ENCODE measurements at regions not wholly inside any gene's neighbourhood (a gene's known extent, or its start where the extent isn't known, plus 50 kb on each side); places are given as distances from the start of the nearest gene placed in this dataset.
"Not testable (repeated sequence)": the region's sequence is repeated elsewhere in the genome, so short reads cannot be mapped to it uniquely, and the experiment has no call there.

GRCh38 chr2:81363800-81364199, 1059.2 kb upstream of the LRRTM1 start:
- ATAC-seq (ENCODE audit: poor library complexity), result no peak
- POLR2A ChIA-PET, result no interaction called here
- Mint-ChIP-seq H3K9me3 (peaks cover 30% of the 10 kb centered on the region), H3K36me3 (ENCODE audit: low read depth) (no peaks in the 10 kb centered on the region), H3K27ac (no peak overlapping the region), H3K27me3 (no peaks in the 10 kb centered on the region), H3K4me3 (no peak overlapping the region), H3K4me1 (ENCODE audit: low read depth) (no peaks in the 10 kb centered on the region)
- intact Hi-C loops (cut with DNase I, micrococcal nuclease), result no loop called here
- TF ChIP-seq, protein P1, sequence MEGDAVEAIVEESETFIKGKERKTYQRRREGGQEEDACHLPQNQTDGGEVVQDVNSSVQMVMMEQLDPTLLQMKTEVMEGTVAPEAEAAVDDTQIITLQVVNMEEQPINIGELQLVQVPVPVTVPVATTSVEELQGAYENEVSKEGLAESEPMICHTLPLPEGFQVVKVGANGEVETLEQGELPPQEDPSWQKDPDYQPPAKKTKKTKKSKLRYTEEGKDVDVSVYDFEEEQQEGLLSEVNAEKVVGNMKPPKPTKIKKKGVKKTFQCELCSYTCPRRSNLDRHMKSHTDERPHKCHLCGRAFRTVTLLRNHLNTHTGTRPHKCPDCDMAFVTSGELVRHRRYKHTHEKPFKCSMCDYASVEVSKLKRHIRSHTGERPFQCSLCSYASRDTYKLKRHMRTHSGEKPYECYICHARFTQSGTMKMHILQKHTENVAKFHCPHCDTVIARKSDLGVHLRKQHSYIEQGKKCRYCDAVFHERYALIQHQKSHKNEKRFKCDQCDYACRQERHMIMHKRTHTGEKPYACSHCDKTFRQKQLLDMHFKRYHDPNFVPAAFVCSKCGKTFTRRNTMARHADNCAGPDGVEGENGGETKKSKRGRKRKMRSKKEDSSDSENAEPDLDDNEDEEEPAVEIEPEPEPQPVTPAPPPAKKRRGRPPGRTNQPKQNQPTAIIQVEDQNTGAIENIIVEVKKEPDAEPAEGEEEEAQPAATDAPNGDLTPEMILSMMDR (IDR thresholded peaks at IDR 0.05), result no peak
- H3K27me3 ChIP-seq (ENCODE audit: control insufficient read depth in 1 of 2, insufficient read depth in 2 of 2, low read length in 2 of 2), result no peaks in the 10 kb centered on the region
- H3K4me3 ChIP-seq (ENCODE audit: low read length), result no peak overlapping the region
- CTCF ChIA-PET, result no interaction called here
- no peak for DNase-seq
- H3K9me3 ChIP-seq (ENCODE audit: control insufficient read depth in 1 of 2, insufficient read depth in 1 of 2, low read length in 2 of 2), result peaks cover 0 to 12% of the 10 kb centered on the region in 2 experiments
- H3K27ac ChIP-seq (ENCODE audit: low read depth in 1 of 2, low read length in 2 of 2), result no peak overlapping the region
- no peaks in the 10 kb centered on the region for H3K36me3 ChIP-seq (ENCODE audit: insufficient read depth, low read length)
- no peaks in the 10 kb centered on the region for H3K4me1 ChIP-seq (ENCODE audit: insufficient read depth, low read length)

- DNase-seq; H3K4me3 Mint-ChIP-seq; intact Hi-C loops (cut with DNase I, micrococcal nuclease): not testable (repeated sequence)
Observed at GRCh38 chr2:81362468-81362867, 1057.9 kb upstream of the LRRTM1 start.

GRCh38 chr2:81355436-81355835, 1050.9 kb upstream of the LRRTM1 start:
- Histone ChIP-seq H3K9me3 (ENCODE audit: control insufficient read depth in 1 of 2, insufficient read depth in 1 of 2, low read length in 2 of 2) (no peaks in the 10 kb centered on the region), H3K27ac (ENCODE audit: low read depth in 1 of 2, low read length in 2 of 2) (no peak overlapping the region), H3K4me3 (ENCODE audit: low read length) (no peak overlapping the region), H3K27me3 (ENCODE audit: control insufficient read depth in 1 of 2, insufficient read depth in 2 of 2, low read length in 2 of 2) (no peaks in the 10 kb centered on the region), H3K4me1 (ENCODE audit: insufficient read depth, low read length) (no peaks in the 10 kb centered on the region), H3K36me3 (ENCODE audit: insufficient read depth, low read length) (no peaks in the 10 kb centered on the region)
- H3K36me3 Mint-ChIP-seq (ENCODE audit: low read depth), result no peaks in the 10 kb centered on the region
- no peak overlapping the region for H3K4me3 Mint-ChIP-seq
- DNase-seq (no peak), ATAC-seq (ENCODE audit: poor library complexity) (no peak)
- H3K4me1 Mint-ChIP-seq (ENCODE audit: low read depth), result no peaks in the 10 kb centered on the region
- POLR2A ChIA-PET, result no interaction called here
- H3K27me3 Mint-ChIP-seq, result no peaks in the 10 kb centered on the region
- peaks cover 19% of the 10 kb centered on the region for H3K9me3 Mint-ChIP-seq
- CTCF ChIA-PET, result no interaction called here
- TF ChIP-seq, protein P1 (IDR thresholded peaks at IDR 0.05), result no peak
- H3K27ac Mint-ChIP-seq, result no peak overlapping the region
- intact Hi-C loops (cut with DNase I, micrococcal nuclease), result no loop called here

More at GRCh38 chr2:81362468-81362867, 1057.9 kb upstream of the LRRTM1 start:
- H3K4me1 Mint-ChIP-seq (ENCODE audit: low read depth); H3K27me3 ChIP-seq (ENCODE audit: control insufficient read depth in 1 of 2, insufficient read depth in 2 of 2, low read length in 2 of 2); H3K27ac Mint-ChIP-seq; H3K4me1 ChIP-seq (ENCODE audit: insufficient read depth, low read length); ATAC-seq (ENCODE audit: poor library complexity); H3K27me3 Mint-ChIP-seq; H3K36me3 ChIP-seq (ENCODE audit: insufficient read depth, low read length); H3K36me3 Mint-ChIP-seq (ENCODE audit: low read depth); H3K4me3 ChIP-seq (ENCODE audit: low read length); CTCF ChIA-PET; POLR2A ChIA-PET; H3K27ac ChIP-seq (ENCODE audit: low read depth in 1 of 2, low read length in 2 of 2): not testable (repeated sequence)
- peaks cover 26% of the 10 kb centered on the region for H3K9me3 Mint-ChIP-seq
- peaks cover 0 to 12% of the 10 kb centered on the region in 2 experiments for H3K9me3 ChIP-seq (ENCODE audit: control insufficient read depth in 1 of 2, insufficient read depth in 1 of 2, low read length in 2 of 2)

DNA sequence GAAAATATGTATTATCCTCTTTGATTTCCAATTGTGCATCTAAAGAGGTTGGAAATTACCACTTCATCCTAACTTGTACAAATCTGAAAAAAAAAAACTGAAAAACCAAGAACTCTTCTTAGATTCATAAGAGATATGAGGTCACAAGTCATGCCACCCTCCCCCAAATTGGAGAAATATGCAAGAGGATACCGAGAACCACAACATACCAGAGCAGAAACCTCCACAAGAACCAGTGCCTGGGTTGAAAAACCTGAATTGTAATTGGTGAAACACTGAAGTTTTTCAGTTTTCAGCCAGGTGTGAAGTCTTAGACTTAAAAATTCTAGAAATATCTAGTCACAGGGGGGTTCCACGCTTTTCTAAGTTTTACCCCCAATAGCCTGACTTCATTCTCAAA, 1029.5 kb upstream of the LRRTM1 start:
- Histone ChIP-seq H3K4me3 (ENCODE audit: low read length) (no peak overlapping the region), H3K4me1 (ENCODE audit: insufficient read depth, low read length) (no peaks in the 10 kb centered on the region), H3K36me3 (ENCODE audit: insufficient read depth, low read length) (no peaks in the 10 kb centered on the region), H3K9me3 (ENCODE audit: control insufficient read depth in 1 of 2, insufficient read depth in 1 of 2, low read length in 2 of 2) (no peaks in the 10 kb centered on the region), H3K27me3 (ENCODE audit: control insufficient read depth in 1 of 2, insufficient read depth in 2 of 2, low read length in 2 of 2) (no peaks in the 10 kb centered on the region), H3K27ac (ENCODE audit: low read depth in 1 of 2, low read length in 2 of 2) (no peak overlapping the region)
- ATAC-seq (ENCODE audit: poor library complexity) (no peak), DNase-seq (no peak)
- H3K4me1 Mint-ChIP-seq (ENCODE audit: low read depth), result no peaks in the 10 kb centered on the region
- H3K27me3 Mint-ChIP-seq, result no peaks in the 10 kb centered on the region
- intact Hi-C loops (cut with DNase I, micrococcal nuclease), result no loop called here
- TF ChIP-seq, protein P1 (IDR thresholded peaks at IDR 0.05), result no peak
- no peak overlapping the region for H3K4me3 Mint-ChIP-seq
- ChIA-PET POLR2A (no interaction called here), CTCF (no interaction called here)
- H3K27ac Mint-ChIP-seq, result no peak overlapping the region
- H3K36me3 Mint-ChIP-seq (ENCODE audit: low read depth), result no peaks in the 10 kb centered on the region
- H3K9me3 Mint-ChIP-seq, result peaks cover 3% of the 10 kb centered on the region
